NCI-H1417 treated with DMSO at 0.1 percent for 48 hours (cell line): ENCODE measurements at regions not wholly inside any gene's neighbourhood (a gene's known extent, or its start where the extent isn't known, plus 50 kb on each side); places are given as distances from the start of the nearest gene placed in this dataset.
"Not testable (repeated sequence)": the region's sequence is repeated elsewhere in the genome, so short reads cannot be mapped to it uniquely, and the experiment has no call there.

ENCODE experiments used
- DNase-seq: peaks from one replicate; lab custom pipeline; 2025; lab: John Stamatoyannopoulos, UW

DNA sequence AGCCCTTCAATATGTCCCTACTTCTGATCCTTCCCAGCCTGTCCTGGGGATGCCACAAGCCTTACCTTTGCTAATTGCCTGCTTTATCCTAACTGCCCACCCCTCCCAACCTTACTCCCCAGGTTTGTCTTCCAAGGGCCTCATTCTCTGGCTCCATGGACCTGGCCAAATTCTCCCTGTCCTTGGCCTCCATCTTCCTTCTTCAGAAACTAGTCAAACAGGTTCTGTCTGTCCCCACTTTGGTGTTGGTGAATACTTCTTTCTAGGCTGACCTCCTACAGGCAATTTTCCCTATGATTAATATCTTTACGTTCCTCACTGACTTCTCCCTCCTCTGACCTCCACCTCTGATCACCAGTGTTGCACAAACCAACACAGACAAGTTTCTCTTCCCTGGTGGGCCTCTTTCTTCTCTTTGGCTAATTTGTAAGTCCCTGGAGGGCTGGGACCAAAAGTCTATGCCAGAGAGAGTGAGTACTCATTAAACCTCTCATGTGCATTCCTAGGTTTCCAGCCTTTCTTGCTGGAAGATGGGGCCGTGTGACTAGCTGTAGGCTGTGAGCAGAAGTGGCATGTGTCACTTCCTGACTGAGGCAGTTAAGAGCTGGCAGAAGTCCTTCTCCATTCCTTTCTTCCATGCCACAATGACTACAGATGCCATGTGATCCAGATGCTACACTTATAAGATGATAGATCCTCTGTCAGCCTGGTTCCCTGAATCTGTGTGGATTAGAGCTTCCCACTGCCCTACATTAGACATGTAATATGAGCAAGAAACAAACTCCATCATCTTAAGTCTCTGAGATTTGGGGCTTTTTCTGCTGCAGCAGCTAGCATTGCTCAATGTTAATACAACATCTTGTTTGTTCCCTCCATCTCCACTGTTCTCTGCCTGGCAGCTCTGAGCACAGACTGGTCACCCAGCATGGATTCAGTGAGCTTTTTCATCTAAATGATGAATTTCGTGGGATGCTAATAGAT lies 382.7 kb downstream of the RPS24 start:
- no peak for DNase-seq

GRCh38 chr10:78417425-78418370 lies 384.0 kb downstream of the RPS24 start:
- DNase-seq: no peak

DNA sequence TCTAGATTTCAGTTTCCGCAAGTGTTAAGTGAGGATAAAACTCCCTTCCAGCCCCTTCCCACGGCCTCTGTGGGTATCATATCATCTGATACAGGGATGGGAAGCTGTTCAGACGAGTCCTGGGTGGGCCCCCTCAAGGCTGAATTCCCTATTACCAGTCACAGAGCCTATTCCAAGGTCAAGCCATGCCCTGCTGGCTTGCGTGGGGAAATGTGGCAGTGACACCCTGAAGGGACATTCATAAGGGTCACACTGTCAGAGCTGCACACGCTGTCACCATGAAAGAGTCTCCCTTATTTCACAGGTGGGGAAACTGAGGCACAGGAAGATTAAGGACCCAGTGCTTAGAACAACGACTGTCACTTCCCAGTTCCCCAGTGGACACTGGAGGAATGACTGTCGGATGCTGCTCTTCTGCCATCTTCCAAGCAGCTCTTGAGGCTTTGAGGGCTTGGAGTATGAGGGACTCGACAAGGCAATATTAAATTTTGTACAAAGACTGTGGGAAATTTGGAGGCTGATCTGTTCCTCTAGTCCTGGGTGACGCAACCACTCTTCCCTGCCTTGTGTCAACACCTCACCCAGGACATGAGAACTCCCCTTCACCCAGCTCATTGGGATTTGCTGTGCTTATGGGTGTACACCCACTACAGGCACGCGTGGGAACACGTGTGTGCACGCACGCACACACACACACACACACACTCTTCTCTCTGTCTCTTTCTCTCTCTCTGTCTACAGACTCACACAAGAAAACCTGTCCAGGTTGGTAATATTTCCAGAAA lies 386.0 kb downstream of the RPS24 start:
- DNase-seq: no peak

GRCh38 chr10:78420946-78421735 lies 387.5 kb downstream of the RPS24 start:
- DNase-seq: no peak

GRCh38 chr10:78424050-78424449 lies 390.4 kb downstream of the RPS24 start:
- DNase-seq: not testable (repeated sequence)

DNA sequence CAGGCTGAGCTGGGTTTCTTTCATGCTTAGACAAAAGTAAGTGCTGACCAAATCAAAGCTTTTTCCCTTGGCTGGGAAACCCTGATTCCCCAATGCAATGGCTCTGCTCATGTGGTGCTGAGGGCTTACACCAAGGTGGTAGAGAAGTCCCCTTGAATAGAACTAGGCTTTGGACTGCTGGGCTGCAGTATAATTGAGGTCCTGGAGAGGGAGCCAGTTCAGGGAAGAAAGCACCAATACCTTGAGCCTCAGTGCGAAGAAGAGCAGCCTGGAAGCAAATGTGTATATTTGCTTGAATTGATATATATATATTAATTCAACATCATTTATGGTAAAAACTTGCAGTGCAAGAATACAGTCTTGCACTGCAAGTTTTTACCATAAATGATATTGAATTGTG lies 391.1 kb downstream of the RPS24 start:
- DNase-seq: no peak

DNA sequence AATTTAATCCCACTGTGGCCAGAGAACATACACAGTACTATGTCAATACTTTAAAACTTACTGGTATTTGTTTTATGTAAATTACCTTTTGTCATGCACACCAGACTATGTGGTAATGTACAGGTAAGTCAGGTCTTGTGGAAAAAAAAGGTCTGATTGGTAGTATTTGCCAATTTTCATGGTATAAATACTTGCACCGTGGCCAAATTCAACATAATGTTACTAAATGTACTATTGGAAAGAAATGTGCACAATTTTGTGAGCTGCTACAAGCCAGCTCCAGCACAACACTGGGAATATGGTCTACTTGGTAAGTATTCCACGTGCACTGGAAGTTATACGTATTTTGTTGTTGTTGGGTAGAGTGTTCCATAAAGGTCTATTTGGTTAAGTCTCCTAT lies 392.5 kb downstream of the RPS24 start:
- DNase-seq: no peak

- no peak for DNase-seq
These were observed 393.9 kb downstream of the RPS24 start for GRCh38 chr10:78427497-78428031.

- no peak for DNase-seq
These were observed 394.9 kb downstream of the RPS24 start for GRCh38 chr10:78428579-78428978.

GRCh38 chr10:78429984-78430383 lies 396.3 kb downstream of the RPS24 start:
- no peak for DNase-seq

DNA sequence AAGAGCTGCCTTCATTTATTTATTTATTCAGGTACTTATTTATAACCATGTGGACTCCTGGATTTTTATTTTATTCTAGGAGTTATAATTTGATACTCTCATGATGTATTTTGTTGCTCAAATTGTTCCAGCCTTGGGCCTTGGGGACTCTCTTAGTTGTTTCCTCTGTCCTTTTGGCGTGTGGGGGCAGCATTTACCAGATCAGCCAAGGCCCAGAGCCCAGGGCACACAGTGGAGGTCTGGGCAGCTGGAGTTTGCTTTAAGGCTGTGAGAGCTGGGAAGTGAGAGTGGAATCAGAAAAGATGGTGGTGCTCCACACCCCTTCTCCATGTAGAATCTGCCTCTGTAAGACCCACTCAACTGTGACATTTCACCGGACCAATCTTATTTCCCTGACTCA lies 398.9 kb downstream of the RPS24 start:
- DNase-seq: no peak

GRCh38 chr10:78433076-78433595 lies 399.5 kb downstream of the RPS24 start:
- DNase-seq: no peak

DNA sequence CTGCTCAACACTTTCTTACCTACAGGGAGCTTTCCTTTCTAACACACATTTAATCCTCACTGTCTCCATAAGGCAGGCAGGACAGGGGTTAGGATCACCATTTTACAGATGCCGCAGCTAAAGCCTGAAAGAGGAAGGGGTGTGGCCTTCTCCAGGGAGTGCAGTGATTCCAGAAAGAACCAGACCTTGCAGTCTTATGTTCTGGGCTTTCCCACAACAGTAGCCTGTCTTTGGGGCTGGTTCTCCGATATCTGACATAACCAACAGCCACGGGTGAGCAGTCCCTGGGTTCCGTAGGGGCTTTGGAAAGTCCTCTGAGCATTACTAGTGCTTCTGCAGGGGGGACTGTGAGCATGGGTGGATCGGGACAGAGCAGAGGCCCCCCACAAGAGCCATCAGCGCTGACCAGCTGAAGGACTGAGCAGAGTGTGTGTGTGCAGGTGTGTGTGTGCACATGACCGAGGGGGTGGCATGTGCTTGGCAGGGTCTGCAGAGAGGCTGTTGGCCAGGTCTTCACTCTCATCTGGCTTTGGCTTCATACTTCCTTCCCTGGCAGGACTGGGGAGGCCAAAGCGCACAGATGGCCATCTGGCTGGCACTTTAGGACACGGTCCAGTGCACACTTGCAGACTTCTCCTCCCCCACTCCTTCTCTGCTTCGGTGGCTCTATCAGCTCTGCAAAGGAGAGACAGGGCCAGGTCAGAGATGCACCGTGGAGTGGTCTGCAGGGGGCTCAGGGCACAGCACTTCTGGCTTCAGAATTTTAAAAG lies 400.3 kb downstream of the RPS24 start:
- DNase-seq: no peak

DNA sequence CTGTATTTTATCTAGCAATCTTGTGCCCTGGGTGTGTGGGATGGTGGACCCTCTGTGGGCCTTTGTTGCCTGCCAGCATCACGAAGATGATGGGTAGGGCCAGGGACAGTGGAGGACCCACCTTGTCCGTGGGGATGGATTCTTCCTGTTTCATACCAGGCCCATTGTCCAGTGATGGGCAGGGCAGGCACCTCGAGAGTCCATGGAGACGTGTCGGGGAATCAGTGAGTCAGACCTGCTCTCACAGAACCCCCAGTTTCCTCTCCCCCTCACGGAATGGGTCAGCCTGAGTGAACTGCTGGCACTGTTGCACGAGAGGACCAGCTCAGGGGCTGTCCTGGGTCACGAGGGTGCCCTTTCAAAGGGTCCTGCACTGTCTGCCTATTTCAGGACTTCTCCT lies 401.2 kb downstream of the RPS24 start:
- DNase-seq: no peak

DNA sequence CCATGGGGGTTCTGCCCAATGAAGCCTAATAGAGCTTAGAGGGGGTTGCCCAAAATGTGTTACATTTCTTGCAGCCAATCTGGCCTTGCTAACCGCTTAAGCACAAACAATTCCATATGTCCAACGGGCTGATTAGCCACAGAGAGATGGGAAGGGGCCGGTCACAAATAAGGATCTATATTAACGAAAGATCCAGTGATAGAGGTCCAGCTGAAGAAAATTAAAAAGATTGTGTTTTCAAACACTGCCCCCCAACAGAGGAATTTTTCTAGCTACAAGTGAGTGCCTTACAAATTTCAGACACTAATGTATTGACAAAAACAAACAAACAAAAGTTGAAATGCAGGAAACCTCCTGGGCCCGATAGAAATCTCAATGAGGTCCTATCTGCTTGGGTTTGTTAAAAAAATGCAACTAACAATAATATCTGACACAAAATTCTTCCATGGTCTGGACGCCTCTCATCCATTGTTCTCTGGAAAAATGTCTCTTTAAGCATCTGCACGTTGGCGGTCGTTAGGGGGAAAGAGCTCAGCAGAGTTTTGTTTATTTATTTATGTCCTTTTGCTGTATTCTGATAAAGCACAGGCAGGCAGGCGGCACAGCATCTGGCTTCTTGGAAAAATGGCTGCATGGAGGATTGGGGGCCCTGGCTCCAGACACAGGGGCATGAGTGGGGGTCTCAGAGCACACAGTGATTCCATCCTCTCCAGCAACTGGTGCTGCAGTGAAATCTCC lies 402.0 kb downstream of the RPS24 start:
- DNase-seq: no peak

DNA sequence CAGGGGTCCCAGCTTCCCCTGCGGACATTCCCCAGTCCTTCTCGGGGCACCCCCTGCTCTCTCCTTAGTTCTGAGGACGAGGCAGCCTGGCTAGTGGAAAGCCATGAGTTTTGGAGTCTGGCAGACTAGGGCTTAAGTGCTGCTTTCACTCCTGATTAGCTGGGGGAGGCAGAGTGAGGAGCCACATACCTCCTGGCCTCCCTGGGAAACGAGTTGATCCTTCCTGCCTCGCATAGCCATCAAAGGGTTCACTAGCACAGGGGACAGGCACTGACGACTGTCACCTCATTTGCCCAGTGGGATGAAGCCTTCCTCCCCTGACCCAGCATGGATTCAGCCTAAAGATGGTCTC lies 402.5 kb downstream of the RPS24 start:
- no peak for DNase-seq

DNA sequence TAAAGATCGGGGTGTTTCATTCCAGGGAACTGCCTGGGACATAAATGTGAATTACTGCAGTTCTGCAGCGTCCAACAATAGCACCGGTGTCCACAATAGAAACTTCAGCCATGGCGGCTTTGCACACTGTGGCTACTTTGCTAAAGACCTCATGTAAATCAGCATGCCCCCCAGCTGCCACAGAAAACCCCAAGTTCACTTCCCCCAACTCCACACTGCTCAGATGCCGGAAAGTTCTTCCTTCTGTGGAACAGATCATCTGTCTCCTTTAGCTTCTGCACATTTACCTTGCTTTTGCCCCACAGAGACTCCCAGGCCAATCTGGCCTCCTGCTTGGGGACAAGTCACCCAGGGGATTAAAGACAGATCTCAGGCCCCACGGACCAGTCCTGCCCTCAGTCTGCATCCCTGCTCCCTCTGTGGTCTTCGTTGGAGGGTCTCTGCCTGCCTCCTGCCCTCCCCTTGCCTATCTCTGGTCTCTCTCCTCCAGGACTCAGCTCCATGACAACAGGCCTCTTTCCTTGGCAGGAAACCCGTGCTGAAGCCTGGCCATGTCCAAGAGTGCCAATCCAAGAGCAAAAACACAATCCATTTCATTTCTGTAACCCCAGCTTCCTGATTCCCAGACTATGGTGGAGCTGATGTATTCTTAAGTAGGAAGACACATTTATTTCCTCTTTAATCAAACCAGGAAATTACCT lies 403.2 kb downstream of the RPS24 start:
- DNase-seq: no peak

DNA sequence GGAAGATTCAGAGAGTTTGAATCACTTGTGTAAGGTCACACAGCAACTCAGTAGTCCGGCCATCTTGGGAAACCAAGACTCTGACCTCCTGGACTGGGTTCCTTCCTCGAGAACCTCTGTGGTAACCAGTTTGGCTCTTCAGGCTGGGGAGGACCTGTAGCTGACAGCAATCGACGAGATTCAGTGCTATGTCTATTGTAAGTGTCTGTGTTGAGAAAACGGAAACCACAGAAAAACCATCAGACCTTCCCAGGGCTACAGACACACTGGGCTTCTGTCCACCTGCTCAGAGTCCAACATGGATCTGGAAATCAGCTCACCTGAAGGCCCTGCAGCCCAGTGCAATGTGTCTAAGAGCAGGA lies 403.7 kb downstream of the RPS24 start:
- no peak for DNase-seq
